ENCODE measurements at regions not wholly inside any gene's neighbourhood (a gene's known extent, or its start where the extent isn't known, plus 50 kb on each side); places are given as distances from the start of the nearest gene placed in this dataset.
"Not testable (repeated sequence)": the region's sequence is repeated elsewhere in the genome, so short reads cannot be mapped to it uniquely, and the experiment has no call there.

GRCh38 chr2:12486205-12487118 is 230.3 kb upstream of the TRIB2 start:
- TF ChIP-seq CTCF (conservative IDR thresholded peaks at IDR 0.05) = no peak
- no peak overlapping the region for H3K27ac Mint-ChIP-seq
- no peaks in the 10 kb centered on the region for H3K9me3 Mint-ChIP-seq
- no peak overlapping the region for H3K4me3 Mint-ChIP-seq
- no peak for DNase-seq (ENCODE audit: extremely low spot score, unreplicated experiment)
- no peaks in the 10 kb centered on the region for H3K36me3 Mint-ChIP-seq
- no peaks in the 10 kb centered on the region for H3K27me3 Mint-ChIP-seq
- no peaks in the 10 kb centered on the region for H3K4me1 Mint-ChIP-seq (ENCODE audit: unreplicated experiment)

- no peaks in the 10 kb centered on the region for H3K9me3 Mint-ChIP-seq
- H3K4me1 Mint-ChIP-seq (ENCODE audit: unreplicated experiment) = no peaks in the 10 kb centered on the region
- no peak overlapping the region for H3K4me3 Mint-ChIP-seq
- no peak overlapping the region for H3K27ac Mint-ChIP-seq
- no peak for DNase-seq (ENCODE audit: extremely low spot score, unreplicated experiment)
- H3K27me3 Mint-ChIP-seq = no peaks in the 10 kb centered on the region
- no peaks in the 10 kb centered on the region for H3K36me3 Mint-ChIP-seq
- TF ChIP-seq CTCF (conservative IDR thresholded peaks at IDR 0.05) = no peak
Observed at GRCh38 chr2:12487253-12488004, 229.3 kb upstream of the TRIB2 start.

- Mint-ChIP-seq H3K27me3 (no peaks in the 10 kb centered on the region), H3K27ac (peak overlapping the region; percentile 50), H3K9me3 (no peaks in the 10 kb centered on the region), H3K36me3 (no peaks in the 10 kb centered on the region), H3K4me3 (no peak overlapping the region), H3K4me1 (ENCODE audit: unreplicated experiment) (no peaks in the 10 kb centered on the region)
- no peak for DNase-seq (ENCODE audit: extremely low spot score, unreplicated experiment)
- no peak for TF ChIP-seq CTCF (conservative IDR thresholded peaks at IDR 0.05)
Observed at GRCh38 chr2:12488352-12489318, 228.1 kb upstream of the TRIB2 start.

GRCh38 chr2:12490641-12491040 is 226.1 kb upstream of the TRIB2 start:
- Mint-ChIP-seq H3K9me3 (no peaks in the 10 kb centered on the region), H3K36me3 (no peaks in the 10 kb centered on the region), H3K27me3 (no peaks in the 10 kb centered on the region), H3K27ac (no peak overlapping the region), H3K4me3 (no peak overlapping the region), H3K4me1 (ENCODE audit: unreplicated experiment) (no peaks in the 10 kb centered on the region)
- no peak for TF ChIP-seq CTCF (conservative IDR thresholded peaks at IDR 0.05)
- no peak for DNase-seq (ENCODE audit: extremely low spot score, unreplicated experiment)

- DNase-seq (ENCODE audit: extremely low spot score, unreplicated experiment); H3K27me3 Mint-ChIP-seq; H3K4me3 Mint-ChIP-seq; H3K27ac Mint-ChIP-seq; H3K9me3 Mint-ChIP-seq; H3K4me1 Mint-ChIP-seq (ENCODE audit: unreplicated experiment); H3K36me3 Mint-ChIP-seq: not testable (repeated sequence)
Observed at GRCh38 chr2:12492360-12492759, 224.4 kb upstream of the TRIB2 start.
